Hematopoietic multipotent progenitor cell treated with erythropoietin and hydrocortisone succinate and interleukin-3 and kit ligand, for 17 days (in vitro differentiated cells): ENCODE measurements at regions not wholly inside any gene's neighbourhood (a gene's known extent, or its start where the extent isn't known, plus 50 kb on each side); places are given as distances from the start of the nearest gene placed in this dataset.

ENCODE experiments used
- DNase-seq: peaks from one replicate; pipeline ENCODE4 v3.0.0-alpha.2; 2015; ENCODE audit warnings: low spot score

DNA sequence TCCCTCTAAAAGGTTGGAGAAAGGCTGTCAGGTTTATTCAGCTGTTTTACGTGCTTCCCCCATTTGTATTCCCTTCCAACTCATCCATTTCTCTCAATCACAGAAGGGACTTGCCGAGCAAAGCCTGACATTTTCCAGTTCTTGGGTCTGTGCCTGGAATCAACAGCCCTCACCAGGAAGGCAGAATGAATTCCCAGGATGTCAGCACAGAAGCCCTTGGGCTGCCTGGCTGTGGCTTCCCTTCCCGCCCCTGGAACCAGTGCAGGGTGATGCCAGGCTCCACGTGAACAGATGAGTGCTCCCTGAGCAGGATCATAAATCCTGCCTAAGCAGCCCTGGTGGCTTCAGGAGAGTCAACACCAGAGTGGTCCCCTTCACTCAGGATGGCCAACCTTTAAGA lies 86.1 kb upstream of the CD83 start:
- DNase-seq, result no peak

DNA sequence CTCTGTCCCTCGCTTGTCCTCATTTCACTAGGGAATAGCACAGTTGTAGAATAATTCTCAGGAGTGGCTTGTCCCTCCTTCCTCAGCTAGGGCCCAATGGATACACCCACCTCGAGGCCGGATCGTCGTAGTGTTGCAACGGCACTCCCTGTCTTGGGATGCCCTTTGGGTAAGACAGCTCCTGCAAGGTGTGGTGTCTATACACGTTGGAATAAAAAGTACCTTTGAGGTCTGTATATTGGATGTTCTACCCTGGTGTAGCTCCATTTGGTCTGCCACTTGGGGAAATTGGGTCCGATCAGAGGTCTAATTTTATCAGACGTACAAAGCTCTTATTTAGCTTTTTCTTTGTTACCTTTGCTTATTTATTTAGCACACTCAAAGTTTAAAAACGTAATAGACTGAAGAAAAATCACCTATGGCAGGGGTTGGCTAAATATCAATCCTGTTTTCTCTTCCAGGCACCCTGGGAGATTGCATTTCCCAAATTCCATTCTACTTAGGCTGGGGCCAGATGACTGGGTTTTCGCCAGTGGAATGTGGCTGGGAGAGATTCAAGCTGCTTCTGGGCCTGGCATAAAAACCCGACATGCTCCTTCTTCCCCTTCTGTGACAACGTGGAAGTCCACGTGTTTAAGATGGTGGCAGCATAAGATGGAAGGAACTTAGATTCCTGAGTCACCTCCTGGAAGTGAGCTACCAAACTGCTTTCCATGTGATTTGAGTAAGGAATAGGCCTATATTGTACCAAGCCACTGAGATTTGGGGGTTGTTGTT lies 82.3 kb upstream of the CD83 start:
- DNase-seq, result no peak

DNA sequence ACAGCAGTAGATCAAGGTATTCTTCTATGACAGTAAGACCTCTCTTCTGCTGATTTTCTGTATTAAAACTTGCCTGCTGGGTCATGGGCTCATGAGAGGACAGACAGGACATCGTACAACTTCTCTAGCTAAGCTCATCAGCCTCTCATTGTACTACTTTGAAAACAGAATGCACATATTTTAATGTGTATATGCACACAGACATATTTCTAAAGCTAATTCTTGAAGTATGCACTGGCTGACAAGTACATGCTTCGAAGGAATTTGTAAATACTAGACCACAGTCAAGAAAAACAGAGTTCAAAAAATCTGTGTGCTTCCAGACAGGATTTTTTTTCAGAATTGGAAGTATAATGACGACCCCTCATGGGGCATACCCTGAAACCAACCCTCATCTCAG lies 81.7 kb upstream of the CD83 start:
- DNase-seq, result no peak

DNA sequence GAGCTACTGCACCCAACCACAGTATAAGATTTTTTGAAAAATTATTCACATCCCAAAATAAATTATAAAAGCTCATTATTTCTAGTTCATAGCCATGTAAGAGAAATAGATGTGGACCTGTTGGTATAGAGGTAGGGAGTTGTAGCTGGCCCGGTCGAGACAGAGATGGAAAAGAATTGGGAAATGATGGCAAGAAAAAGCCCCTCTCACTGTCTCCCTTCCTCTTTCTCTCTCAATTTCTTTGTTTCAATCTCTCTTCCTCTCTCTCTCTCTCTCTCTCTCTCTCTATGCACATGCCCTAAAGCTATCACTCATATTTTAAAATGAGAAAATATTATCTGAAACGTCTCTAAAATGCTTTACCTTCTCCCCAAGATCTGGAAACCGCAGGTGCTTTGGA lies 80.7 kb upstream of the CD83 start:
- DNase-seq, result no peak

DNA sequence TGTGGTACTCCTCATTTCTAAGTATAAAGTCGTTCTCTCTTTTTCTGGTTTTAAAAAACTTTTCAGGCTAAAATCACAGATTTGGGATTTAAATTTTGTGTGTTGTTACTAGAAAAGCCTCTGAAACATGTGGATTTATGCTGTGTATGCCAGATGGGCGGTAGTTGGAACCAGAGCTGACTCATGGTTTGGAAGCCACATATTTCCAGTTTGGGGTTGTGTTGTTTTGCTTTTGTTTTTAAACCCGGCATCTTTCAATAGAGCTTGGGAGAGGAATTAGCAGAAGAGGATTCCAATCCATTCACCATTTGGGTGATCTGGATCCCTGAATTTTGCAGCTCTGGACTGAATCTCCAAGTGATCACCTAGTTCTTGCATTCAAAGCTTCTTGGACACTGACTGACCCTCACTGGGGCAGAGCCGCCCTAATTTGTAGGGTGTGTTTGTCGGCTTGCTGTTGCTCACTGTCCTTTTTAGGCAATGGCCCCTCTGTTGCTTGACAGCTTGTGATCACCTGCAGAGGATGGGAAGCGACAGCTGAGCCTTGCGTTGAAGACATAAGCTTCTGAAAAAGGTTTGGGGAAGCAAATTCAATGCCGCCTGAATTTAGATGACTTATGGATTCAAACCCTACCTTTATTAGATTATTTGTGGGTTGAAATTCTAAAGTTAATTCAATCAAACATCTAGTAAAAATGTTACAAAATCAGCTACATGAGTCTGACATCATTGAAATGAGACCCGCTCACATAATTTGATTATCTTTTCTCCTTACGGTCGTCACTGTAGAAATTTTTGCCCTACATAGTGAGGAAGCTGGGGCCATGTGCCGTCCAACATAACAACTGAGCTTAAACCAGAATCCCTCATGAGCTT lies 79.9 kb upstream of the CD83 start:
- DNase-seq, result no peak

DNA sequence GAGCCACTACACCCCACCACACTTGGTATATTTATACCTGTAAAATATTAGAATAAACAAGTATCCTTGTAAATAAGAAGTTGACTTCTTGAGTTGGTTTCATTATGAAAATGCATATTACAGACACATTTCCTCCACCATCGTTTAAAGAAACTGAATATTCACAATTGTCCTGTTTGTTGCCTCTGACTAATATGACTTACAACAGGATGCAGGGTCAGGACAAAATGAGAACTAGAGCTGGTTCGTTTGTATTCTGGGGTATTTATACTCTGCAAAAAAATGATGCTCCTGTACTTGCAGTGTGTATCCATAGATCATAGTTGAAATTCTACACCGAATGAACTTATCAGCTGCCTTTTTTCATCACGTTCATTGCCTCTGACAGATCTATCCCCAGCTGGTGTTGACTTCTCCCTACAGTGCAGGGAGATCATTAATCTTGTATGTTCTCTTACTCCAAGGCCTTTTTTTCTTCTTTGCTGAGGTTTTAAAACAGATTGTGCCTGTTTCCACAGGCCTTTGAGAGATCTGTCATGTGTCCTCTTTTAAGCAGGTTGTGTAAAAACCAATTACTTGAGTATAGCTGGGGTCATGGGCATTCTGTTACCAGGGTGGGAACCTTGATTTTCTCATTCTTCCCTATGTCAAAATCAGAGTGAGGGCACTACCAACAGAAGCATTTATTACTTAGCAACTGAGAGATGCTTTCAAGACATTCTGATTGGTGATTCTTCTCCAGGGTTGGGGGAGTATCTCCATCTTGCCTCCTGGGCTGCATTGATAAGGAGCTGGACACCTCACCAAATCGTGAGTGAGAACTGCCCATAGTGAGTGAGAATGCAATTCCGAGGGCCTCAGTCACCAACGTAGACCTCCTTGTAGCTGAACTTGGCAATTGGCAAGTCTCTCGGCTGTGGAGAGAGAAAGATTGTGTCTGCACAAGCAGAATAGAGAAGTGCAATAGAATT lies 78.8 kb upstream of the CD83 start:
- DNase-seq, result no peak

DNA sequence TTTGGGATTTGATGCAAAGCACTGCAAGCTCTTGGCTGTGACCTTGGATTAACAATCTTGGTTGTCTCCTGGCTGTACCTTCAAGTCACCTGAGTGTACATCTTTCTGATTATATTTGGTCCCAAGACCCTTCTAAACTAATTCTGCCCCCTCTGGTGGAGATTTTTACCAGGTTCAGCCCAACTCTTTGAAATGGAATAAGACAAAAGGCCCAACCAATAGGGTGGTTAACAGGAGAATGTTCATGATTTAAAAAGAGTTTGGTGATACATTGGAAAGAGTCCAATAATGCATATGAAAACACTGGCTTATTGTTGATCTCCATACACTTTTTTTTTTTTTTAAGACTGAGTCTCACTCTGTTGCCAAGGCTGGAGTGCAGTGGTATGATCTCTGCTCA lies 77.5 kb upstream of the CD83 start:
- DNase-seq, result no peak

DNA sequence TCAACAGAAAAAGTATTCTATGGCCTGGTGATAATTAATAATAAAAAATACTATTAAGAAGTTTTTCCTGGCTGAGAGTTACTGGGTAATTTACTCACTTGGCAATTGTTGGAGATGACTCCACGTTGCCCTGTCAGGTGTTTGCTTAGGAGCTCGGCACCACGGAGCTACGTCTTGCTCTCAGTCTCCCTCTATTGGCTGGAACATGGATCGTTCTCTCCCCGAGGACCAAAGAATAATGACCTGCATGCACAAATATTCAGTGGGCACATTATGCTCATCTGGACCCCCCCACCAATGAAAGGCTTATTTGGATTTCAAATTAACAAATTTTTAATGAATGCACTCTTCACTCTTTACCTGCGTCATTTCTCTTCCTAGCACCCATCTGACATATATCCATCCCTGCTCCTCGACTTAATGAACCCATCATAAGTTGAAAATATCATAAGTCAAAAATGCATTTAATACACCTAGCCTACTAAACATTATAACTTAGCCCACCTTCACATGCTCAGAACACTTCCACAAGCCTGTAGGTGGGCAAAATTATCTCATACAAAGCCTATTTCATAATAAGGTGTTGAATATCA lies 71.0 kb upstream of the CD83 start:
- DNase-seq, result no peak

DNA sequence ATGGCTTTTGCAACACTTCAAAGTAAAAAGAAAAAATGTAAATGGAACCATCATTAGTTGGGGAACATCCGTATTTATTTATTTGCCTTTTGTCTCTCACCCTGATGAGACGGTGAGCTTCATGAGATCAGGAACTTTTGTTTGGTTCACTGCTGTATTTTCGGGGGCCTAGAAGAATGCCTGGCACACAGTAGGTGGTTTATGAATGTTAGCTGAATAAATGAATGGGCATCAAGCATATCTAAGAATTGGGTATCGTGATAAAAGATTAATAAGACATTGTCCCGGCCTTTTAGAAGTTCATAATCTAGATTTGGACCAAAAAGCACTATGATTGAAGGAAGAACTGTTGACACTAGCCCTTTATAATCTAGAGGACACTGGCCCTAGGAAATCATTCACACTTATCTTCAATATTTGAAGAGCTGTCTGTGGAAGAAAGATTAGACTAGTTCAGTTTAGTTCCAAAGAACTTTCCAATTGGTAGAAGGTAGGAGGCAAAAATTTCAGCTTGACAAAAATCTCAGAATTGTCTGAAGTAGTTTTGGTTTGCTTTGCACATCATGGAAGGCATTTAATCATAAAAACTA lies 70.3 kb upstream of the CD83 start:
- DNase-seq, result no peak

DNA sequence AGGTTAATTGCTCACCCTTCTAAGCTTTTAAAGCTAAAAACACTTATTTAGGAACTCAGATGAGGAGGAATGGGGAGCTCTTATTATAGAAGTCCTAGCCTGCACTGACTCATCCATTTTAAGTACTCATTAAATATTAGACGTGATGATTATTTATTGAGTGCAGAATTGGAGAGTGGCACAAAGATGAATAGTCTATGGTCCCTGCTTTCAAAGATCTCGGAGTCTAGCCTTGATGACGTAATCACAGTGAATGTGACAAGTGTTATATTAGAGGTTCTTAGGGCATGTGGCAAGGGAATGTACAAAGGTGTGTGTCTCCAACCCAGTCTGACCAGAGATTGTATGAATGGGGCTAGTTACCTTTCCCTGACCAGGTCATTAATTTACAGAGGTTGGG lies 68.7 kb upstream of the CD83 start:
- DNase-seq, result no peak

DNA sequence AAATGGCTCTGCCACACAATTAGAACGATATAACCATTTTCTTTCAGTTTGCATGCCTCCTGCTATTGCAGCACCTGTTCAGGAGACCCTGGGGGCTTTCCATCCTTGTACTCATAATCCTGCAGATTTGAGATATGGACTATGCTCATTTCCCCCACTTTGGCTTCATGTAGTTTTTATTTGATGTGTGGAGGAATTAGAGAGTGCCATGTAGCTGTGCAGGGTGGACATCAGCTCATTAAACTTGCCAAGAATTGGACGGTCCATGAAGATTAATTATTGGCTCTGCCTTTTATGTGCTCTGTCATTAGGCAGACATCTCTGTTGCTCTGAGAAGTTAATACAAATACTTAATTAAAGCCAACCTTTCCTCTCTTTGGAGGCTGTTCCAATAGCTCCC lies 66.2 kb upstream of the CD83 start:
- no peak for DNase-seq

DNA sequence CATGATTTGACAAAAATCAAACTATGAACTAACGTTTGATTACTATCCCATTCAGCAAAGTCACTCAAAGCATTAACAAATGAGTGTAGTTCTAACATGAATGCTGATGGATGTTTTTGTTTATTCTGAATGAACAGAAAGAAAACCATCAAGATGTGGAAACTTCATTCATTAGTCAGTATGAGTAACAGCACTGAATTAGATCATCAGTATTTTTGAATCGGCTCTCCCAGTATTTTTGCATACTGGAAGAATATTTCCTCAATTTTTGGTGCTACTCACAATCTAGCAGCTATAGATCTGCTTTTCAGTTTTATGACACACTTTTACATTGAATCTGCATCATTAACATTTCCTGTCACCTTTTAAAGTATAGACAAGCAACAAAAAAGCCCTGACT lies 63.8 kb upstream of the CD83 start:
- DNase-seq, result no peak

DNA sequence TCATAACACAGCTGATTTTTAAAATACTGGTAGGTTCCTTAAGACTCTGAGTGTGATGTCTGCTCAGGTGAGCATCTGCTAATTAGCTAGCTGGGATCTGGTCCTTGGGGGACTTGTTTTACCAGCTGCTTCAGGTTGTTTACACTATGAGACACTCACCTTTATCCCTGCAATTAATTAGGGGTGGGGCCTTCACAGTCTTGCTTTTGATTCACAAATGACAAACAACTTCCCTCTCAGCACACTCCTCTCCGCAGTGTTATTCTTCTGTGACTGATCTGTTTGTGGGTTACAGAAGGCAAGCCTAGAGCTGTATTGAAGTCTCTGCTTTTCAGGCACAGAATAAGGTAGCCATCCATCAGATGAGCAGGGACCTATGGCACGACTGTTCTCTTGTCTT lies 62.0 kb upstream of the CD83 start:
- DNase-seq, result no peak

DNA sequence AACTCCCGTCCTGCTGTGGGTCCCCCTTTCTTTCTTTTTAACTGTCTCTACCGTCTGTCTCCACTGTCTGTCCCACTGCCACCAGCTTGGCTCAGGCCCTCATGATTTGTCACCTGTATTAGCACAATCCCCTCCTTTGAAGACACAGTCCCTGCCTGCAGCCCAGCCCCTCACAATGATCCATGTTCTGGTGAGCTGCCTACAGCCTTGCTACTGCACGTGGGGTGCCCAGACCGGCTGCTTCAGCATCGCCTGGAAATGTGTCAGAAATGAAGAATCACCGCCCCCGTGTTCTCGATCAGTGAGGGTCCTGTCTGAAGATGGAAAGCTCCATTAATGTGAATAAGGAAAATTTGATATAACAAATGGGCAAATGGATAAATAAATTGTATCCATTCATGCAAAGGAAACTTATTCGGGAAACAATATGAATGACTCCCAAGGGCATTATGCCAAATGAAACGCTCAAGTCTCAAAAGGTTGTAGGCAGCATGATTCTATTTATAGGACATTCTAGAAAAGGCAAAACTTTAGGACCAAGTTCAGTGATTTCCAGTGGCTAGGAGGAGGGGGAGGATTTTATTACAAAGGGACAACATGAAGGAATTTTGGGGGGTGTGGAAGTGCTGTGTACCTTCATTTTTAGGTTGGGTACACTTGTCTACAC lies 59.4 kb upstream of the CD83 start:
- DNase-seq, result no peak

DNA sequence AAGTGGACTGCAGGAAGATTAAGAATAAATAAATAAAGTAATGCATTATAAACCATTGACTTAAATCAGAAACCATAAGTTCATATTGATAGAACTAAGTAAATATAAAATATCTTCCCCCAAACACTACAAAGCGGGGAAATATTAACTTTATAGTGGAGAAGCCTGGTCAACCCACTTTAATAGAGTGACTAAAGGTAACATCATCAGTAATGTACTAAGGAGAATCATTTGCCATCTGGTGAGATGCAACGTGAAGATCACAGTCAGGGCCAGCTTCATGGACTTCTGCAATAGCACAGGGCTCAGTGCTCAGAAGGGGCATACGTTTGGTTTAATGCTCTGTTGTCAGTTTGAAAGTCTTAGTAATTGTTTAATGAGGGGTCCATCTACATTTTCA lies 58.8 kb upstream of the CD83 start:
- DNase-seq, result no peak

DNA sequence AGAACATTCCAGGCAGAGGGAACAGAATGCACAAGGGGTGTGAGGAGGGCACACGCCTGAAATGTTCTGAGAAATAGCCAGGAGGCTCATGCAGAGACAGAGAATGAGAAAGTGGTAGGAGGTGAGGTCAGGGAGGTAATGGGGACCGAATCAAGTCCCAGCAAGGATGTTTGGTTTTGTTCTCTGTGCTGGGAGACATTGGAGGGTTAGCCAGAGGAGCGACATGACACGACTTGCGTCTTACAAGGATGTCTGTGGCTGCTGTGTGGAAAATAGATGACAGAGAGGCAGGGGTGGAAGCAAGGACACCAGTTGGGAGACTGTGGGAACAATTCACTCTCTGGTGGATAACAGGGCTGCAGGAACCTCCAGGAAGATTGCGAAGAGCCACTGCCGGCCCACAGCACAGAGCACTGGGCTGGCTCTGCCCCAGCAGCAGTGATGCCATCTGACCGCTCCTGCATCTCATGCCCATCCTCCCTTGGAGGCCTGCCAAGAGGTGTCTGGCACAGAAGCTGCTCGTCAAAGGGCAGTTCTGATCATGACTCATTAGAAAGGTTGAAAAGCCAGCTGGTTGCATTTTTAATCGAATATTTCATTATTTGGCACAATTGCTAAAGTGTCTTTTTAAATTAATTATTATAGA lies 57.7 kb upstream of the CD83 start:
- DNase-seq, result no peak

DNA sequence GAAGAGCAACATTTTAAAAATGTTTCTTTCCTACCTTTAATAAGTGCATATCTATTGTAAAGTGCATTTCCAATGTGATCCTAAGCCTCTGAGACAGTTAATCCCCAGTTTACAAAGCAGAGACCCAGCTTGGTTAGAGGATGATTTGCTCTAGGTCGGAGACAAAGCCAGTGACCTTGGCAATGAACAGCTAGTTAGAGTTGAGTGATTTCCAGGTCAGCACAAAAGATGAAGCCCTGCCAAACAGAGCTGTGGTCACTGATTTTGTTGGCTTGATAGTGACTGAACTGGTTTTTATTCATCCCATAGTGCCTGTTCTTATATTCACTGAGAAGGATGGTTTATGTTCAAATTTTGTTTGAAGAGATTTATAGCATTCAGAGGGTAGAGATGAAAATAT lies 56.6 kb upstream of the CD83 start:
- no peak for DNase-seq

DNA sequence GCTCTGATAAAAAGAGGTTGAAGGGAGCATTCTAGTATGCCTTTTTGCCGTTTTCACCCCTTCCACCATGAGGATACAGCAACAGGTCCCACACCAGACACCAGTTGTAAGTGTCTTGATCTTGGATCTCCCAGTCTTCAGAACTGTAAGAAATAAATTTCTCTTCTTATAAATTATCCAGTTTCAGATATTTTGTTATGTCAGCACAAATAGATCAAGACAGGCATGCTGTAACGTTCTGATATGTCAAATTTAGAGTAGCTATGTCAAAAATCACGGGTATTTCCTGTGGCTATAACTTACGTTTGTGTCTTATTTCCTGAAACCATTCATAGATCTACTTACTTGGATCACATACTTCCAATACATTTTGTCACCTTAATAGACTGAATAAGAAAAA lies 55.9 kb upstream of the CD83 start:
- no peak for DNase-seq

DNA sequence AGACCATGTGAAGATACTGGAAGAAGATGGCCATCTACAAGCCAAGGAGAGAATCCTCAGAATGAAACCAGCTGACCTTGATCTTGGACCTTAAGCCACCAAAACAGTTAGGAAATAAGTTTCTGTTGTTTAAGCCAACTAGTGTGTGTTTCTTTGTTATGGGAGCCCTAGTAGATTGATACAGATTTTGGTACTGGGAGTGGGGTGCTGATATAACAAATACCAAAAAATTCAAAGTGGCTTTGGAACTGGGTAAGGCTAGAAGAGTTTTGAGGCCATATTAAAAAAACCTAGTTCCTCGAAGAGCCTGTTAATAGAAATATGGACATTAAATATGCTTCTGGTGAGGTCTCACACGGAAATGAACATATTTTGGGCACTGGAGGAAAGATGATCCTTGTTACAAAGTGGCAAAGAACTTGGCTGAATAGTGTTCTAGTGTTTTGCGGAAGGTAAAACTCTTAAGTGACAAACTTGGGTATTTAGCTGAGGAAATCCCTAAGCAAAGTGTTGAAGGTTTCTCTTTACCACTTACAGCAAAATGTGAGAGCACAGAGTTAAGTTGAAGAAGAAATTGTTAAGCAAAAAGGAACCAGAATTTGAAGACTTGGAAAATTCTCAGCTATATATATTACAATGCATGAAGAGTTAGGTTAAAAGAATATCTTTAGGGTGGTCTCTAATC lies 55.1 kb upstream of the CD83 start:
- no peak for DNase-seq

DNA sequence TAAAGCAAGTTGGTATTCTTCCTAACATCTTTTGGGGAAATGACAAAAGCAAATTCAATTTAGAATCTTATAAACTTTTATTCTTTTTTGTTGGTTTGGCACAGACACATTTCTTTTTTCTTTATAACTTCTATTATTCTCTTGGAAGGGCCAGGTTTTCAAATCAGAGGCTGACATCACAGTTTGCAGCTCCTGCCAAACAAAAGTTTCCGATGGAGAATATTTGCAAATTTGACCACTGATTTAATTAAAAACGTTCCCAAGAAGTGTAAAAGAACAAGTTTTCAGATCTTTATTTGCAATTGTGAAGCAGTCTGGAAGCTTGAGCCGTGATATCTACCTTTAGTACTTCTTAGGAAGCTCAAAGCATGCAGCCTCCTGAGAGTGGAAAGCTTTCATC lies 53.8 kb upstream of the CD83 start:
- no peak for DNase-seq
